ENCODE measurements at regions not wholly inside any gene's neighbourhood (a gene's known extent, or its start where the extent isn't known, plus 50 kb on each side); places are given as distances from the start of the nearest gene placed in this dataset.

DNA sequence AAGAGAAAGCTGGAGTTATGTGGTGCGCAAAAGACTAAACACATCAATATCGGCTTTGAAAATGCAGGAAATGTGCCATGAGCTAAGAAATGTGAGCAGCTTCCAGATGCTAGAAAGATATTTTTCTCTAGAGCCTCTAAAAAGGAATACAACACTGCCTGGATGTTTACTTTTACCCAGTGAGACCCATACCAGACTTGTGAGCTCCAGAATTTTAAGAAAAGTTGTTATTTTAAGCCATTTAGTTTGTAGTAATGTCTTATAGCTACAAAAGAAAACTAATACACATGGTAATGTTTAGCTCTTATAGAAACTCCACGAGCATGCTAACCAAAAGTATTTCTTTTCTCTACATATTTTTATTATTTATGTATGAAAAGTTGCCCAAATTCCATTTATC is 1389.4 kb downstream of the C4orf33 start:
- TF ChIP-seq, protein P1, sequence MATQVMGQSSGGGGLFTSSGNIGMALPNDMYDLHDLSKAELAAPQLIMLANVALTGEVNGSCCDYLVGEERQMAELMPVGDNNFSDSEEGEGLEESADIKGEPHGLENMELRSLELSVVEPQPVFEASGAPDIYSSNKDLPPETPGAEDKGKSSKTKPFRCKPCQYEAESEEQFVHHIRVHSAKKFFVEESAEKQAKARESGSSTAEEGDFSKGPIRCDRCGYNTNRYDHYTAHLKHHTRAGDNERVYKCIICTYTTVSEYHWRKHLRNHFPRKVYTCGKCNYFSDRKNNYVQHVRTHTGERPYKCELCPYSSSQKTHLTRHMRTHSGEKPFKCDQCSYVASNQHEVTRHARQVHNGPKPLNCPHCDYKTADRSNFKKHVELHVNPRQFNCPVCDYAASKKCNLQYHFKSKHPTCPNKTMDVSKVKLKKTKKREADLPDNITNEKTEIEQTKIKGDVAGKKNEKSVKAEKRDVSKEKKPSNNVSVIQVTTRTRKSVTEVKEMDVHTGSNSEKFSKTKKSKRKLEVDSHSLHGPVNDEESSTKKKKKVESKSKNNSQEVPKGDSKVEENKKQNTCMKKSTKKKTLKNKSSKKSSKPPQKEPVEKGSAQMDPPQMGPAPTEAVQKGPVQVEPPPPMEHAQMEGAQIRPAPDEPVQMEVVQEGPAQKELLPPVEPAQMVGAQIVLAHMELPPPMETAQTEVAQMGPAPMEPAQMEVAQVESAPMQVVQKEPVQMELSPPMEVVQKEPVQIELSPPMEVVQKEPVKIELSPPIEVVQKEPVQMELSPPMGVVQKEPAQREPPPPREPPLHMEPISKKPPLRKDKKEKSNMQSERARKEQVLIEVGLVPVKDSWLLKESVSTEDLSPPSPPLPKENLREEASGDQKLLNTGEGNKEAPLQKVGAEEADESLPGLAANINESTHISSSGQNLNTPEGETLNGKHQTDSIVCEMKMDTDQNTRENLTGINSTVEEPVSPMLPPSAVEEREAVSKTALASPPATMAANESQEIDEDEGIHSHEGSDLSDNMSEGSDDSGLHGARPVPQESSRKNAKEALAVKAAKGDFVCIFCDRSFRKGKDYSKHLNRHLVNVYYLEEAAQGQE (IDR thresholded peaks at IDR 0.05; ENCODE audit: borderline replicate concordance) = no peak
- Histone ChIP-seq H3K36me3 (ENCODE audit: insufficient read depth, low read length) (no peaks in the 10 kb centered on the region), H3K79me2 (replicated peaks; ENCODE audit: insufficient read depth, low read length) (no peaks in the 10 kb centered on the region), H4K20me1 (ENCODE audit: insufficient read depth) (no peaks in the 10 kb centered on the region), H2AFZ (ENCODE audit: low read depth, low read length) (no peak overlapping the region), H3K4me2 (ENCODE audit: low read length) (no peak overlapping the region), H3K9me3 (ENCODE audit: low read length) (no peaks in the 10 kb centered on the region), H3K27ac (ENCODE audit: low read length) (no peak overlapping the region), H3K9ac (ENCODE audit: low read length) (no peak overlapping the region), H3K9me2 (ENCODE audit: insufficient read depth, low read length) (no peaks in the 10 kb centered on the region), H3K4me3 (ENCODE audit: low read length) (no peak overlapping the region), H3K27me3 (ENCODE audit: insufficient read depth, low read depth, low read length) (no peaks in the 10 kb centered on the region), H3F3A (ENCODE audit: insufficient read depth, low read length, poor library complexity, severe bottlenecking) (no peaks in the 10 kb centered on the region)

GRCh38 chr4:130486186-130486585 is 1390.2 kb downstream of the C4orf33 start:
- Histone ChIP-seq H3K27me3 (ENCODE audit: insufficient read depth, low read depth, low read length) (no peaks in the 10 kb centered on the region), H3K27ac (ENCODE audit: low read length) (no peak overlapping the region), H3F3A (ENCODE audit: insufficient read depth, low read length, poor library complexity, severe bottlenecking) (no peaks in the 10 kb centered on the region), H3K36me3 (ENCODE audit: insufficient read depth, low read length) (no peaks in the 10 kb centered on the region), H3K9me3 (ENCODE audit: low read length) (no peaks in the 10 kb centered on the region), H3K4me2 (ENCODE audit: low read length) (no peak overlapping the region), H3K9ac (ENCODE audit: low read length) (no peak overlapping the region), H3K4me3 (ENCODE audit: low read length) (no peak overlapping the region), H4K20me1 (ENCODE audit: insufficient read depth) (no peaks in the 10 kb centered on the region), H2AFZ (ENCODE audit: low read depth, low read length) (no peak overlapping the region), H3K79me2 (replicated peaks; ENCODE audit: insufficient read depth, low read length) (no peaks in the 10 kb centered on the region), H3K9me2 (ENCODE audit: insufficient read depth, low read length) (no peaks in the 10 kb centered on the region)
- TF ChIP-seq SMC3 (conservative IDR thresholded peaks at IDR 0.05; ENCODE audit: poor library complexity) (no peak), MXI1 (conservative IDR thresholded peaks at IDR 0.05; ENCODE audit: poor library complexity, severe bottlenecking) (no peak), EZH2 (IDR thresholded peaks at IDR 0.05; ENCODE audit: borderline replicate concordance, insufficient read depth, low read length, poor library complexity, severe bottlenecking) (no peak), EP300 (conservative IDR thresholded peaks at IDR 0.05; ENCODE audit: poor library complexity, severe bottlenecking) (no peak), TAF1 (IDR thresholded peaks at IDR 0.05; ENCODE audit: low read depth) (no peak), POLR2AphosphoS5 (IDR thresholded peaks at IDR 0.05) (no peak), CTCF (IDR thresholded peaks at IDR 0.05; ENCODE audit: poor library complexity, severe bottlenecking) (no peak), RAD21 (conservative IDR thresholded peaks at IDR 0.05) (no peak)
- TF ChIP-seq, protein P1 (IDR thresholded peaks at IDR 0.05; ENCODE audit: borderline replicate concordance) = no peak

Measured in neural cell (in vitro differentiated cells).